Muscle layer of duodenum (tissue), 2 donors: ENCODE measurements at regions not wholly inside any gene's neighbourhood (a gene's known extent, or its start where the extent isn't known, plus 50 kb on each side); places are given as distances from the start of the nearest gene placed in this dataset.

Experiments used
- H3K27ac ChIP-seq: one replicate; pipeline ENCODE4 v1.7.0; 2013; ENCODE audit warnings: mild to moderate bottlenecking, low read length
- H3K27me3 ChIP-seq: one replicate; pipeline ENCODE4 v1.7.0; 2013; ENCODE audit warnings: low read depth, mild to moderate bottlenecking, control low read depth, low read length
- H3K36me3 ChIP-seq, 2 donors: one replicate each; pipeline ENCODE4 v1.7.0; 2013; ENCODE audit warnings: low read length in 2 of 2, control low read depth in 1 of 2, mild to moderate bottlenecking in 1 of 2; ENCODE audit not compliant: insufficient read depth in 2 of 2, control insufficient read depth in 1 of 2
- H3K4me1 ChIP-seq, 2 donors: one replicate each; pipeline ENCODE4 v1.7.0; 2013; ENCODE audit warnings: low read length in 2 of 2, mild to moderate bottlenecking in 2 of 2, control low read depth in 1 of 2, moderate library complexity in 1 of 2; ENCODE audit not compliant: insufficient read depth in 2 of 2, control insufficient read depth in 1 of 2
- H3K4me3 ChIP-seq, 2 donors: one replicate each; pipeline ENCODE4 v1.7.0; 2013; ENCODE audit warnings: low read length in 2 of 2, low read depth in 1 of 2, mild to moderate bottlenecking in 1 of 2
- H3K9me3 ChIP-seq, 2 donors: one replicate each; pipeline ENCODE4 v1.7.0; 2013; ENCODE audit warnings: low read length in 2 of 2, control low read depth in 1 of 2, mild to moderate bottlenecking in 1 of 2; ENCODE audit not compliant: control insufficient read depth in 1 of 2
- donor health status: healthy.

DNA sequence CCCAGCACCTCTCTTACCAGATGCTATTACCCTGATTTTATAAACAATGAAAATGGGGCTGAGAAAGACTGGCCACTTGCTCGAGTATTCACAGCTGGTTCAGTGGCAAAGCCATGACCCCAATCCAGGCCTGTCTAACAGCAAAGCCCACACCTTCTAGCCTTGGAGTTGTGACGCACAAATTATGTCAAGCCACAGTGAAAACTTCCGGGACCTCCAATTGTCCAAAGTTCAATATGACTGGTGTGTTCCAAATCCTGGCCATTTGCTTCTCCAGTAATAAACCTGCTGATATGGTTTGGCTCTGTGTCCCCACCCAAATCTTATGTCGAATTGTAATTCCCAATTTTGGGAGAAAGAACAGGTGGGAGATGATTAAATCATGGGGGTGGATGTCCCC, 64.7 kb upstream of the RIOK3 start:
- H3K9me3 ChIP-seq = no peaks in the 10 kb centered on the region
- no peaks in the 10 kb centered on the region for H3K27me3 ChIP-seq
- H3K36me3 ChIP-seq = peaks cover 0 to 3% of the 10 kb centered on the region in 2 donors
- H3K27ac ChIP-seq = no peak overlapping the region
- no peak overlapping the region for H3K4me3 ChIP-seq
- H3K4me1 ChIP-seq = no peaks in the 10 kb centered on the region

DNA sequence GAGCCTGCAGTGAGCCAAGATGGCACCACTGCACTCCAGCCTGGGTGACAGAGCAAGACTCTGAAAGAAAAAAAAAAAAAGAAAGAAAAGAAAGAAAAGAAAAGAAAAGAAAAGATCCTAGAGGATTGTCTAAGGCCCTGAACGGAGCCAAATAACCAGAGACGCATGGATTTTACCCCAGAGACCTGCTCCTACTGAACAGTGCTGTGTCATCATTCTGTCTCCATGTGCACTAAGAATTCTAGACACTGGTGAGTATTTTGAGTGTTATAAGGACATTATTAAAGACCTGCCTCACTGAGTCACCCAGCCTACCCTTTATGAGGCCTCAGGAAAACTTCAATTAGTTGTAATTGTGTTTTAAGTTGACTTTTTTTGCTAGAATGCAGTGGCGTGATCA, 61.9 kb upstream of the RIOK3 start:
- Histone ChIP-seq H3K9me3 (no peaks in the 10 kb centered on the region), H3K36me3 (no peaks in the 10 kb centered on the region), H3K4me1 (no peaks in the 10 kb centered on the region), H3K4me3 (no peak overlapping the region), H3K27ac (no peak overlapping the region), H3K27me3 (no peaks in the 10 kb centered on the region)

DNA sequence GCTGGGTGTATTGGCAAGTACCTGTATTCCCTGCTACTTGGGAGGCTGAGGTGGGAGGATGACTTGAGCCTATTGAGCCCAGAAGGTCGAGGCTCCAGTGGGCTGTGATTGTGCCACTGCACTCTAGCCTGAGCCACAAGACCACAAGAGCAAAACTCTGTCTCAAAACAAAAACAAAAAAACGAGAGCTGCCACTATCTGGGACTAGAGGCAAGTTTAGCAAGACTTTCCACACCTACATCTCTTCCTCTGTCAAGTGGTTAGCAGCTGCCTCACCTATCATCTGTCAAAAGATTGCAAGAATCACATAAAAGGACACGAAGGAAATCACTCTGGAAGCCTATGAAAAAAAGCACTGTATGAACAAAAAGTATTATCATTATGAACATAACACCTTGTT, 55.2 kb upstream of the RIOK3 start:
- H3K27me3 ChIP-seq = no peaks in the 10 kb centered on the region
- H3K9me3 ChIP-seq = no peaks in the 10 kb centered on the region
- H3K4me3 ChIP-seq = no peak overlapping the region
- H3K4me1 ChIP-seq = no peaks in the 10 kb centered on the region
- H3K27ac ChIP-seq = no peak overlapping the region
- H3K36me3 ChIP-seq = no peaks in the 10 kb centered on the region

DNA sequence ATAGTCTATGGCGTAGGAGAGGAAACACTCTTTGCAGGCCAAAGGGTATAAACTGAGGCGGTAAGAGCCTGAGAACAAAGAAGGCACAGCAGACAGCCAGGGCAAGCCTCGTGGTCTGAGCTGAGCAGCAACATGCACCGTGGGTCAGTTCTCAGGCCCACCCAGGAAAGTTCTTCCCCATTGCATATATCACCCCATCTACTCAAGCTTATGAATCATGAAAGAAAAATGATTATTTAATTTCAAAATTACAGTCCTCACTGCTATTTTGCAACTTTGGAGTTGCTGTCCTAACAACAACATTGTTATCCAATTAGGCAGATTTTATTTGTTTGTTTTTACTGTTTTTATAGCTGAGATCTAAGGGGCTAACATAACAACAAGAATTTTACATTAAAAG, 54.7 kb upstream of the RIOK3 start:
- Histone ChIP-seq H3K4me1 (no peaks in the 10 kb centered on the region), H3K9me3 (no peaks in the 10 kb centered on the region), H3K36me3 (no peaks in the 10 kb centered on the region), H3K27me3 (no peaks in the 10 kb centered on the region), H3K27ac (no peak overlapping the region), H3K4me3 (no peak overlapping the region)

DNA sequence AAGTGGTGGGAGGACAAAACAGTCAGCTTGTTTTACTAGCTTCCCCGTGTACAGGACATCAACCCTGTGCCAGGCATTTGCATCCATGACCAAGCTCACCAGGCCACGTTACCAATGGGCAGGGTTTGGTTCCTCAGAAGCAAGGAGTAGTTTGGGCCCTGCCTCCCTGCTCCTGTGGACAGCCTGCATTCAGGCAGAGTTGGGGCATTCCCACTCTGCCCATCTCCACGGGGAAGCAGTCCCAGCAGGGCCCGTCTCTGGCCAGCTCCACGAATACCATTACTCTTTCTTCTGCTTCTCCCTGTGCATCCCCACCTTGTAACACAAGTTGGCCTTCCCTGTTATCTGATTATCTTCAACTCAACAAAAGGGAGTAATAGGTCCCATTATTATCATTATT, 54.0 kb upstream of the RIOK3 start:
- no peaks in the 10 kb centered on the region for H3K9me3 ChIP-seq
- no peak overlapping the region for H3K4me3 ChIP-seq

DNA sequence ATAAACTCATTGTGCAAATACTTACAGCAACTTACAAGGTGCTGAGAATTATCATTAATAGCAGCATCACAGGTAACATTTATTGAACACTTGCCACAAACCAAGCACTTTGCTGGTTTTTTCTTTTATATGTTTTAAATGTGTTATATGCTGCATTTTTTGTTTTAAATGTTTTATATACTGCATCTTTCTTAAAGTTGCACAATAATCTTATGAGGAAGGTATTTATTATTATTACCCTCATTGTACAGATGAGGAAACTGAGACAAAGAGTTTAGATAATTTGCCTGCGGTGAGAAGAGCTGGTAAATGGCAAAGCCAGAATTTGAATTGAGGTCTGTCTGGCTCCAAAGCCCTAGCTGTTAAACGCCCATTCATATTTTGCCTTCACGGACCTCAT, 52.2 kb upstream of the RIOK3 start:
- no peaks in the 10 kb centered on the region for H3K4me1 ChIP-seq
- H3K36me3 ChIP-seq = no peaks in the 10 kb centered on the region
- no peak overlapping the region for H3K4me3 ChIP-seq
- H3K27ac ChIP-seq = no peak overlapping the region
- H3K27me3 ChIP-seq = no peaks in the 10 kb centered on the region
- no peaks in the 10 kb centered on the region for H3K9me3 ChIP-seq

More for the DNA sequence above, 54.0 kb upstream of the RIOK3 start:
- Histone ChIP-seq H3K27me3 (no peaks in the 10 kb centered on the region), H3K27ac (no peak overlapping the region), H3K36me3 (no peaks in the 10 kb centered on the region), H3K4me1 (no peaks in the 10 kb centered on the region)

DNA sequence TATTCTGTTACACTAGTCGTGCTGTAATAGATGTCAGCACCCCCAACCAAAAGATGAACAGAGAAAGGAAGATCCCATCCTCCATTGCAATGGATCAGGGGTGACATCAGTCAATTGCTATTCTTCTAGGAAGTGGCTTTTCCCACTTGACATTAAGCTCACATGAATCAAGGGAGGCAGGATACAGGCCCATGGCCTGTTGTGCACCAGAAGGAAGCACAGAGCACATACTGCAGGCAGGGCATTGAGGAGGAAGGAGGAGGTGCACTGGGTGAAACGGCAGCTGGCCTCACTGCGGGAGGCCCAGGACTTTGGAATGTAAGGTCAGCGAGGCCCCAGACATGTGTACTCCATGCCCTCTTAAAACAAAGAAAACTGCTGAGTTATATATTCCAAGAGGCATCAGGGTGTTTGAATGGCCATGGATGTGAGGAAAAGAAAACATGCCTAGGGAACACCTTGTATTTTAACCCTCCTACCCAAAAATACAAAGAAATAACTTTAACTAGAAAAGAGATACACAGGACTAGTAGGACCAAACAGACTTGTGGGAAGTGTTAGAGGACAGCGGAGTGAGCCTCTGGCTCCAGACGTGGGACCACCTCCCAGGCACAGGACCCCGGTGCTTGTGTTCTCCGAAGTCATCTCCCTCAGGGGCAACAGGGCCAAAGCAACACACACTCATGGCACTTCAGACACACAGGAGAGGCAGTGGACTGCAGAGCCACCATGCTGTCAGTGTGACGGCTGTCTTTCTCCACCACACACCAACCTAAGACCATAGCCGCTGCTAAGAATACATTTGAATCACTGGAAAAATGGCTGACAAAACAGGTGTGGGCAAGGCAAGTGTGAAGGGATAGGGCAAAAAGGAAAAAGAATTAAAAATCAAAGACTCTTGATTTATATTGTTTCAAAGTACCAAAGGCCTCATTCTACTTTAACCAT, 51.4 kb upstream of the RIOK3 start:
- no peaks in the 10 kb centered on the region for H3K9me3 ChIP-seq
- H3K27me3 ChIP-seq = no peaks in the 10 kb centered on the region
- no peak overlapping the region for H3K4me3 ChIP-seq
- no peak overlapping the region for H3K27ac ChIP-seq
- no peaks in the 10 kb centered on the region for H3K36me3 ChIP-seq
- H3K4me1 ChIP-seq = no peaks in the 10 kb centered on the region
